ENCODE measurements at regions not wholly inside any gene's neighbourhood (a gene's known extent, or its start where the extent isn't known, plus 50 kb on each side); places are given as distances from the start of the nearest gene placed in this dataset.
A peak's percentile ranks its signal among the peaks of the same experiment; 100 is the strongest.

GRCh38 chr18:25685088-25685487 is 333.1 kb upstream of the ZNF521 start:
- POLR2A ChIA-PET = no interaction called here
- DNase-seq (ENCODE audit: extremely low spot score) = no peak
- TF ChIP-seq CTCF (IDR thresholded peaks at IDR 0.05; ENCODE audit: control extremely low read depth, extremely low read depth, low read depth, missing control alignments) = no peak
- CTCF ChIA-PET = interaction anchor here (0.9 to 1.4 kb wide), 2 partner anchors 12 to 18 kb away, joined by 3 read pairs; no protein-coding TSS in a partner anchor

GRCh38 chr18:25679491-25679890 is 327.5 kb upstream of the ZNF521 start:
- DNase-seq (ENCODE audit: extremely low spot score) = no peak
- CTCF ChIA-PET = no interaction called here

GRCh38 chr18:25678221-25678620 is 326.3 kb upstream of the ZNF521 start:
- no peak for TF ChIP-seq CTCF (IDR thresholded peaks at IDR 0.05; ENCODE audit: control extremely low read depth, extremely low read depth, low read depth, missing control alignments)
- POLR2A ChIA-PET = no interaction called here

More at GRCh38 chr18:25679491-25679890, 327.5 kb upstream of the ZNF521 start:
- no peak for TF ChIP-seq CTCF (IDR thresholded peaks at IDR 0.05; ENCODE audit: control extremely low read depth, extremely low read depth, low read depth, missing control alignments)
- POLR2A ChIA-PET = no interaction called here

GRCh38 chr18:25675123-25675850 is 323.3 kb upstream of the ZNF521 start:
- ChIA-PET POLR2A (no interaction called here), CTCF (no interaction called here)
- TF ChIP-seq CTCF (IDR thresholded peaks at IDR 0.05; ENCODE audit: control extremely low read depth, extremely low read depth, low read depth, missing control alignments) = no peak
- no peak for DNase-seq (ENCODE audit: extremely low spot score)

More at GRCh38 chr18:25678221-25678620, 326.3 kb upstream of the ZNF521 start:
- CTCF ChIA-PET = interaction anchor here (1.0 kb wide), 1 partner anchor 25 kb away, joined by 3 read pairs; no protein-coding TSS in a partner anchor
- peak; percentile 16 for DNase-seq (ENCODE audit: extremely low spot score)

- POLR2A ChIA-PET = no interaction called here
- CTCF ChIA-PET = no interaction called here
- no peak for TF ChIP-seq CTCF (IDR thresholded peaks at IDR 0.05; ENCODE audit: control extremely low read depth, extremely low read depth, low read depth, missing control alignments)
- DNase-seq (ENCODE audit: extremely low spot score) = no peak
Measured at GRCh38 chr18:25674183-25674582, 322.2 kb upstream of the ZNF521 start.

- no peak for TF ChIP-seq CTCF (IDR thresholded peaks at IDR 0.05; ENCODE audit: control extremely low read depth, extremely low read depth, low read depth, missing control alignments)
- no peak for DNase-seq (ENCODE audit: extremely low spot score)
- POLR2A ChIA-PET = no interaction called here
- CTCF ChIA-PET = no interaction called here
Measured at GRCh38 chr18:25672490-25672889, 320.5 kb upstream of the ZNF521 start.

All from GM10248 (cell line).